Thymus (tissue), 11 donors: ENCODE measurements at regions not wholly inside any gene's neighbourhood (a gene's known extent, or its start where the extent isn't known, plus 50 kb on each side); places are given as distances from the start of the nearest gene placed in this dataset.

Source experiments
- DNase-seq, 9 donors: peaks; one replicate each; pipeline ENCODE4 v3.0.0-alpha.2; 2013; ENCODE audit warnings: low spot score in 9 of 9, low read depth in 6 of 9, missing footprints in 1 of 9
- H3K27ac ChIP-seq, 2 donors: one replicate each; pipeline ENCODE4 v1.5.1; 2013; ENCODE audit warnings: control low read depth in 1 of 2, low read depth in 1 of 2, low read length in 1 of 2, mild to moderate bottlenecking in 1 of 2, moderate library complexity in 1 of 2
- H3K27me3 ChIP-seq, 2 donors: one replicate each; pipeline ENCODE4 v1.5.1; 2013; ENCODE audit warnings: low read length in 1 of 2; ENCODE audit not compliant: control insufficient read depth in 2 of 2, insufficient read depth in 1 of 2
- H3K36me3 ChIP-seq, 2 donors: one replicate each; pipeline ENCODE4 v1.5.1; 2013; ENCODE audit warnings: low read length in 1 of 2, mild to moderate bottlenecking in 1 of 2, moderate library complexity in 1 of 2; ENCODE audit not compliant: control insufficient read depth in 2 of 2, insufficient read depth in 2 of 2
- H3K4me1 ChIP-seq, 2 donors: one replicate each; pipeline ENCODE4 v1.5.1; 2013; ENCODE audit warnings: low read length in 2 of 2; ENCODE audit not compliant: control insufficient read depth in 2 of 2, insufficient read depth in 2 of 2
- H3K4me3 ChIP-seq, 2 donors: one replicate each; pipeline ENCODE4 v1.5.1; 2013; ENCODE audit warnings: low read length in 2 of 2, control low read depth in 1 of 2, mild to moderate bottlenecking in 1 of 2
- H3K9me3 ChIP-seq, 2 donors: one replicate each; pipeline ENCODE4 v1.5.1; 2013; ENCODE audit warnings: low read length in 1 of 2, mild to moderate bottlenecking in 1 of 2; ENCODE audit not compliant: control insufficient read depth in 2 of 2, insufficient read depth in 1 of 2
- WGBS: extraction: QIAGEN DNeasy Blood & Tissue Kit; methylation state at CpG from one replicate; pipeline ENCODE4 v1.1.7; 2013; 5-methylcytosine and 5-hydroxymethylcytosine counted together
- donor health status: healthy.

- no peak overlapping the region for H3K4me3 ChIP-seq
- H3K4me1 ChIP-seq, result no peaks in the 10 kb centered on the region
- no peaks in the 10 kb centered on the region for H3K9me3 ChIP-seq
- no peak overlapping the region for H3K27ac ChIP-seq
- no peaks in the 10 kb centered on the region for H3K36me3 ChIP-seq
- H3K27me3 ChIP-seq, result no peaks in the 10 kb centered on the region
- no peak for DNase-seq
- WGBS, result 95% methylated on average over 5 of the region's 5 CpGs
These were observed 98.4 kb upstream of the GADD45A start for GRCh38 chr1:67586596-67586995.

- Histone ChIP-seq H3K36me3 (no peaks in the 10 kb centered on the region), H3K4me3 (no peak overlapping the region), H3K27me3 (no peaks in the 10 kb centered on the region), H3K27ac (no peak overlapping the region), H3K4me1 (no peaks in the 10 kb centered on the region), H3K9me3 (no peaks in the 10 kb centered on the region)
- no peak for DNase-seq
- WGBS, result 56% methylated on average over 9 of the region's 9 CpGs
These were observed 96.7 kb upstream of the GADD45A start for GRCh38 chr1:67588178-67588855.

DNA sequence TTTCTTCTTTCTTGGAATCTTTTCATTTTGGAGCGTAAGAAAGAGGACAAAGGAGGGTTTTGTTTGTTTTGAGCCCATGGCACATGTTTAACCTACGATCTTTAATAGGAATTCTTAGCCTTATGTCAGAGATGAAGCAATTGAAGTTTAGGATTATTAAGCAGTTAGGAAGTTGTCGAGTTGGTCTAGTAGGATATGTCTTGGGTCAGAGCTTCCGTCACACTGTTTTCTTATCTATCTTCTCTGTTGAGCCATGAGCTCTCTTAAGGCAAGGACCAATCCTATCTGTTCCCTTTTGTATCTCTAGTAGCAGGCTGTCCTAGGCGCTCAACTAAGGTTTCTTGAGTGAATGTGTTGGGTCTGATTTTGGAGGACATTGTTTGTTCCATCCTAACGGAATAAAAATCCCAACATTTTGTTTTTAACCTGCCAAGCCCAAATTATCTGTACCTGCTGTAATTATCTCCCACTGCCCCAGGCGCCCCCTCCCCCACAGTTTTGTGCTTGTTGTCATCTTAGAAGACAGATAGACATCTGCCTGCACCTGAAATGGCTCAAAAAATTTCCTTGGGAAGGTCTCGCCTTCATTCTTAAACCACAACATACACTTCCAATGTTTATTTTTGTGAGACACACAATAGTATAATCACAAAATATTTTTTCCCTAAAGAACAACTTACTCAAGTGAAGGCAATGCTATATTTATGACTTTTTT lies 95.3 kb upstream of the GADD45A start:
- no peaks in the 10 kb centered on the region for H3K4me1 ChIP-seq
- H3K9me3 ChIP-seq, result no peaks in the 10 kb centered on the region
- H3K4me3 ChIP-seq, result no peak overlapping the region
- no peak for DNase-seq
- no peaks in the 10 kb centered on the region for H3K36me3 ChIP-seq
- 97% methylated on average over 8 of the region's 8 CpGs for WGBS
- no peaks in the 10 kb centered on the region for H3K27me3 ChIP-seq
- no peak overlapping the region for H3K27ac ChIP-seq

GRCh38 chr1:67590329-67590728 lies 94.7 kb upstream of the GADD45A start:
- Histone ChIP-seq H3K27me3 (no peaks in the 10 kb centered on the region), H3K9me3 (no peaks in the 10 kb centered on the region), H3K27ac (no peak overlapping the region), H3K36me3 (no peaks in the 10 kb centered on the region), H3K4me3 (no peak overlapping the region), H3K4me1 (no peaks in the 10 kb centered on the region)
- WGBS, result 51% methylated on average over 3 of the region's 3 CpGs
- no peak for DNase-seq

GRCh38 chr1:67594764-67595163 lies 90.2 kb upstream of the GADD45A start:
- Histone ChIP-seq H3K27ac (no peak overlapping the region), H3K4me1 (no peaks in the 10 kb centered on the region), H3K36me3 (no peaks in the 10 kb centered on the region), H3K27me3 (no peaks in the 10 kb centered on the region), H3K9me3 (no peaks in the 10 kb centered on the region), H3K4me3 (no peak overlapping the region)
- no peak for DNase-seq
- WGBS, result 97% methylated on average over 2 of the region's 2 CpGs

DNA sequence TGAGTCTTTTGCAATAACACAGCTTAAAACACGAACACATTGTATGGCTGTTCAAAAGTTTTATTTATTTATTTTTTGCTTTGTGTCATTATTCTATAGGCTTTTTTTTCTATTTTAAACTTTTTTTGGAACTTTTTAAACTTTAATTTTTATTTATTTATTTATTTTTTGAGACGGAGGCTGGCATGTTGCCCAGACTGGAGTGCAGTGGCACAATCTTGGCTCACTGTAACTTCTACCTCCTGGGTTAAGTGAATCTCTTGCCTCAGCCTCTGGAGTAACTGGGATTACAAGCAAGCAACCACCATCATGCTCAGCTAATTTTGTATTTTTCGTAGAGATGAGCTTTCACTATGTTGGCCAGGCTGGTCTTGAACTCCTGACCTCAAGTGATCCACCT lies 88.3 kb upstream of the GADD45A start:
- H3K27me3 ChIP-seq, result no peaks in the 10 kb centered on the region
- H3K4me3 ChIP-seq, result no peak overlapping the region
- no peaks in the 10 kb centered on the region for H3K36me3 ChIP-seq
- no peak for DNase-seq
- WGBS, result 95% methylated on average over 3 of the region's 3 CpGs
- H3K27ac ChIP-seq, result no peak overlapping the region
- H3K4me1 ChIP-seq, result no peaks in the 10 kb centered on the region
- no peaks in the 10 kb centered on the region for H3K9me3 ChIP-seq

DNA sequence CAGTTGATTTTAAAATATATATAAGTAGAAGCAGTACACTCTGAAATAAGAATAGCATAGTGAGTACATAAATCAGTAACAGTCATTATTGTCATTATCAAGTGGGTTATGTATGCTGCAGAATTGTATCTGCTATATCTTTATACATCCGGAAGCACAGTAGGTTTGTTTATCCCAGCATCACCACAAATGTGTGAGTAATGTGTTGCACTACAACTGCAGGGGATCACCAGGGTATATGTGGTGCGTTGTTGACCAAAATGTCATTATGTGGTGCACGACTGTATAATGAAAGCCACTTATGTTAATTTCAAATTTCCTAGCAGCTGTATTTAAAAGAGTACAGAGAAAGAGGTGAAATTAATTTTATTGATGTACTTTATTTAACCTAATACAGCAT lies 87.7 kb upstream of the GADD45A start:
- WGBS, result 97% methylated on average over 3 of the region's 3 CpGs
- no peak for DNase-seq
- no peaks in the 10 kb centered on the region for H3K27me3 ChIP-seq

DNA sequence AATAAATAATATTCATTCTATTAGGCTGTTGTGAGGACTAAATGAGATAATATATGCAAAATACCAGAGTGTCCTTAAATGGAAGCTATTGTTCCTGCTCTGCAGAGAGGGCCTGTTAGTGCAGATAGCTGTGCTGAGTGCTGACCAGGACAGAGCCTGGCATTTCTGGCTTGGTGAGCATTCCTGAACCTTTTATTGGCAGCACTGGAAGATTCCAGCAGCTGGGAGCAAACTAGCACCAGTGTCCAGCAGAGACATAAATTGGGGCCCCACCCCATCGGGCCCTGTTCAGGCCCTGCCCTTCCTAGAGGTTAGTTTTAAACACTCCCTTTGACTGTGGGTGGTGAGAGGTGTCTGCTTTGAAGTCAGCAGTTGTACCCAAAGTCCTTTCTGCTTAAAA lies 85.9 kb upstream of the GADD45A start:
- H3K36me3 ChIP-seq, result no peaks in the 10 kb centered on the region
- H3K27me3 ChIP-seq, result no peaks in the 10 kb centered on the region
- DNase-seq, result no peak
- no peaks in the 10 kb centered on the region for H3K4me1 ChIP-seq
- no peak overlapping the region for H3K27ac ChIP-seq
- H3K9me3 ChIP-seq, result no peaks in the 10 kb centered on the region
- H3K4me3 ChIP-seq, result no peak overlapping the region
- 95% methylated on average over 1 of the region's 1 CpG for WGBS

More for the DNA sequence above, 87.7 kb upstream of the GADD45A start:
- Histone ChIP-seq H3K27ac (no peak overlapping the region), H3K4me1 (no peaks in the 10 kb centered on the region), H3K36me3 (no peaks in the 10 kb centered on the region), H3K4me3 (no peak overlapping the region), H3K9me3 (no peaks in the 10 kb centered on the region)

DNA sequence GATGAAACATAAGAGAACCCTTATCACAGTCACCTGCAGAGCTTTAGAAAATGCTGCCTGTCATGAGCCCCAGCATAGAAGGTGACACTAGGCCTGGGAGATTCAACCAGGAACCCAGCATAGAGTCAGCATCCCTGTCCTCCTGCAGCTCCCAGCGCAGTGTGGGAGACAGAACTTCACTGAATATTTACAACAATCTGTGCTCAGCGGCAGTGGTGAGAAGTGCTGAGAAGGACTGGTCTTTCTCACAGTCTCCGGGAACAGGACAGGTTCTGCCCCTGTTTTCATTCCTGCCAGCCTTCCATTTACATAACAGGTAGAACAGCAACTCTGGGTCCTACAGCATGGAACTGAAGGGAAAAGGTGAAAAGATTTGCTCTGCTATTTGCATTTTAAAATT lies 83.5 kb upstream of the GADD45A start:
- H3K27ac ChIP-seq, result no peak overlapping the region
- WGBS, result 96% methylated on average over 3 of the region's 3 CpGs
- H3K36me3 ChIP-seq, result no peaks in the 10 kb centered on the region
- DNase-seq, result no peak
- H3K27me3 ChIP-seq, result no peaks in the 10 kb centered on the region
- H3K9me3 ChIP-seq, result no peaks in the 10 kb centered on the region
- H3K4me1 ChIP-seq, result no peaks in the 10 kb centered on the region
- no peak overlapping the region for H3K4me3 ChIP-seq
